ENCODE measurements at regions not wholly inside any gene's neighbourhood (a gene's known extent, or its start where the extent isn't known, plus 50 kb on each side); places are given as distances from the start of the nearest gene placed in this dataset.

- intact Hi-C loops (cut with micrococcal nuclease) = no loop called here
- Mint-ChIP-seq H3K4me1 (ENCODE audit: low read depth) (no peaks in the 10 kb centered on the region), H3K4me3 (no peak overlapping the region), H3K27me3 (no peaks in the 10 kb centered on the region), H3K27ac (no peak overlapping the region), H3K36me3 (ENCODE audit: low read depth) (no peaks in the 10 kb centered on the region), H3K9me3 (no peaks in the 10 kb centered on the region)
Observed at GRCh38 chr2:117698819-117699218, 115.7 kb upstream of the DDX18 start.

GRCh38 chr2:117700471-117700870 is 114.0 kb upstream of the DDX18 start:
- H3K36me3 Mint-ChIP-seq (ENCODE audit: low read depth) = no peaks in the 10 kb centered on the region
- H3K27ac Mint-ChIP-seq = no peak overlapping the region
- no peaks in the 10 kb centered on the region for H3K27me3 Mint-ChIP-seq
- no peaks in the 10 kb centered on the region for H3K9me3 Mint-ChIP-seq
- intact Hi-C loops (cut with micrococcal nuclease) = no loop called here
- no peaks in the 10 kb centered on the region for H3K4me1 Mint-ChIP-seq (ENCODE audit: low read depth)
- no peak overlapping the region for H3K4me3 Mint-ChIP-seq

- no peaks in the 10 kb centered on the region for H3K9me3 Mint-ChIP-seq
- no peak overlapping the region for H3K27ac Mint-ChIP-seq
- H3K4me3 Mint-ChIP-seq = no peak overlapping the region
- H3K27me3 Mint-ChIP-seq = no peaks in the 10 kb centered on the region
- H3K4me1 Mint-ChIP-seq (ENCODE audit: low read depth) = no peaks in the 10 kb centered on the region
- H3K36me3 Mint-ChIP-seq (ENCODE audit: low read depth) = no peaks in the 10 kb centered on the region
- intact Hi-C loops (cut with micrococcal nuclease) = no loop called here
Observed at GRCh38 chr2:117701365-117701764, 113.1 kb upstream of the DDX18 start.

GRCh38 chr2:117702098-117702497 is 112.4 kb upstream of the DDX18 start:
- Mint-ChIP-seq H3K4me1 (ENCODE audit: low read depth) (no peaks in the 10 kb centered on the region), H3K27me3 (no peaks in the 10 kb centered on the region), H3K27ac (no peak overlapping the region), H3K9me3 (no peaks in the 10 kb centered on the region), H3K36me3 (ENCODE audit: low read depth) (no peaks in the 10 kb centered on the region), H3K4me3 (no peak overlapping the region)
- intact Hi-C loops (cut with micrococcal nuclease) = no loop called here

- Mint-ChIP-seq H3K4me1 (ENCODE audit: low read depth) (no peaks in the 10 kb centered on the region), H3K27me3 (no peaks in the 10 kb centered on the region), H3K36me3 (ENCODE audit: low read depth) (no peaks in the 10 kb centered on the region), H3K9me3 (peaks cover 6% of the 10 kb centered on the region), H3K4me3 (no peak overlapping the region), H3K27ac (no peak overlapping the region)
- intact Hi-C loops (cut with micrococcal nuclease) = no loop called here
Observed at GRCh38 chr2:117703858-117704257, 110.6 kb upstream of the DDX18 start.

- Mint-ChIP-seq H3K36me3 (ENCODE audit: low read depth) (no peaks in the 10 kb centered on the region), H3K4me3 (no peak overlapping the region), H3K9me3 (peaks cover 10% of the 10 kb centered on the region), H3K27me3 (no peaks in the 10 kb centered on the region), H3K4me1 (ENCODE audit: low read depth) (no peaks in the 10 kb centered on the region), H3K27ac (no peak overlapping the region)
- intact Hi-C loops (cut with micrococcal nuclease) = no loop called here
Observed at GRCh38 chr2:117704818-117705217, 109.7 kb upstream of the DDX18 start.

GRCh38 chr2:117707874-117708273 is 106.6 kb upstream of the DDX18 start:
- intact Hi-C loops (cut with micrococcal nuclease) = no loop called here
- H3K27ac Mint-ChIP-seq = no peak overlapping the region
- H3K36me3 Mint-ChIP-seq (ENCODE audit: low read depth) = no peaks in the 10 kb centered on the region
- peaks cover 1% of the 10 kb centered on the region for H3K27me3 Mint-ChIP-seq
- no peak overlapping the region for H3K4me3 Mint-ChIP-seq
- no peaks in the 10 kb centered on the region for H3K4me1 Mint-ChIP-seq (ENCODE audit: low read depth)
- peaks cover 10% of the 10 kb centered on the region for H3K9me3 Mint-ChIP-seq

GRCh38 chr2:117712684-117713083 is 101.8 kb upstream of the DDX18 start:
- peaks cover 10% of the 10 kb centered on the region for H3K9me3 Mint-ChIP-seq
- H3K4me1 Mint-ChIP-seq (ENCODE audit: low read depth) = no peaks in the 10 kb centered on the region
- no peak overlapping the region for H3K27ac Mint-ChIP-seq
- H3K36me3 Mint-ChIP-seq (ENCODE audit: low read depth) = no peaks in the 10 kb centered on the region
- intact Hi-C loops (cut with micrococcal nuclease) = no loop called here
- peaks cover 1% of the 10 kb centered on the region for H3K27me3 Mint-ChIP-seq
- H3K4me3 Mint-ChIP-seq = no peak overlapping the region

- Mint-ChIP-seq H3K4me3 (no peak overlapping the region), H3K27ac (no peak overlapping the region), H3K27me3 (peaks cover 1% of the 10 kb centered on the region), H3K9me3 (peaks cover 1% of the 10 kb centered on the region), H3K36me3 (ENCODE audit: low read depth) (no peaks in the 10 kb centered on the region), H3K4me1 (ENCODE audit: low read depth) (no peaks in the 10 kb centered on the region)
- intact Hi-C loops (cut with micrococcal nuclease) = no loop called here
Observed at GRCh38 chr2:117714110-117714509, 100.4 kb upstream of the DDX18 start.

- no peaks in the 10 kb centered on the region for H3K36me3 Mint-ChIP-seq (ENCODE audit: low read depth)
- H3K4me1 Mint-ChIP-seq (ENCODE audit: low read depth) = no peaks in the 10 kb centered on the region
- H3K27ac Mint-ChIP-seq = no peak overlapping the region
- H3K9me3 Mint-ChIP-seq = no peaks in the 10 kb centered on the region
- intact Hi-C loops (cut with micrococcal nuclease) = no loop called here
- no peak overlapping the region for H3K4me3 Mint-ChIP-seq
- H3K27me3 Mint-ChIP-seq = peaks cover 1% of the 10 kb centered on the region
Observed at GRCh38 chr2:117714745-117715417, 99.6 kb upstream of the DDX18 start.

GRCh38 chr2:117716505-117716904 is 98.0 kb upstream of the DDX18 start:
- no peak overlapping the region for H3K27ac Mint-ChIP-seq
- peaks cover 1% of the 10 kb centered on the region for H3K27me3 Mint-ChIP-seq
- no peak overlapping the region for H3K4me3 Mint-ChIP-seq
- H3K36me3 Mint-ChIP-seq (ENCODE audit: low read depth) = no peaks in the 10 kb centered on the region
- intact Hi-C loops (cut with micrococcal nuclease) = no loop called here
- no peaks in the 10 kb centered on the region for H3K9me3 Mint-ChIP-seq
- H3K4me1 Mint-ChIP-seq (ENCODE audit: low read depth) = no peaks in the 10 kb centered on the region

- no peaks in the 10 kb centered on the region for H3K9me3 Mint-ChIP-seq
- no peak overlapping the region for H3K4me3 Mint-ChIP-seq
- no peaks in the 10 kb centered on the region for H3K36me3 Mint-ChIP-seq (ENCODE audit: low read depth)
- no peaks in the 10 kb centered on the region for H3K27me3 Mint-ChIP-seq
- no peak overlapping the region for H3K27ac Mint-ChIP-seq
- intact Hi-C loops (cut with micrococcal nuclease) = no loop called here
- no peaks in the 10 kb centered on the region for H3K4me1 Mint-ChIP-seq (ENCODE audit: low read depth)
Observed at GRCh38 chr2:117717072-117717471, 97.4 kb upstream of the DDX18 start.

GRCh38 chr2:117718048-117718447 is 96.4 kb upstream of the DDX18 start:
- no peaks in the 10 kb centered on the region for H3K27me3 Mint-ChIP-seq
- H3K27ac Mint-ChIP-seq = no peak overlapping the region
- H3K36me3 Mint-ChIP-seq (ENCODE audit: low read depth) = no peaks in the 10 kb centered on the region
- H3K4me1 Mint-ChIP-seq (ENCODE audit: low read depth) = no peaks in the 10 kb centered on the region
- H3K4me3 Mint-ChIP-seq = no peak overlapping the region
- no peaks in the 10 kb centered on the region for H3K9me3 Mint-ChIP-seq
- intact Hi-C loops (cut with micrococcal nuclease) = no loop called here

GRCh38 chr2:117720765-117721164 is 93.7 kb upstream of the DDX18 start:
- intact Hi-C loops (cut with micrococcal nuclease) = no loop called here
- H3K36me3 Mint-ChIP-seq (ENCODE audit: low read depth) = no peaks in the 10 kb centered on the region
- H3K9me3 Mint-ChIP-seq = no peaks in the 10 kb centered on the region
- no peak overlapping the region for H3K27ac Mint-ChIP-seq
- H3K27me3 Mint-ChIP-seq = no peaks in the 10 kb centered on the region
- no peak overlapping the region for H3K4me3 Mint-ChIP-seq
- H3K4me1 Mint-ChIP-seq (ENCODE audit: low read depth) = no peaks in the 10 kb centered on the region

GRCh38 chr2:117723483-117723882 is 91.0 kb upstream of the DDX18 start:
- no peaks in the 10 kb centered on the region for H3K36me3 Mint-ChIP-seq (ENCODE audit: low read depth)
- H3K4me1 Mint-ChIP-seq (ENCODE audit: low read depth) = no peaks in the 10 kb centered on the region
- intact Hi-C loops (cut with micrococcal nuclease) = no loop called here
- no peaks in the 10 kb centered on the region for H3K27me3 Mint-ChIP-seq
- no peak overlapping the region for H3K27ac Mint-ChIP-seq
- H3K4me3 Mint-ChIP-seq = no peak overlapping the region
- no peaks in the 10 kb centered on the region for H3K9me3 Mint-ChIP-seq

Measured in dendritic cell treated with granulocyte-macrophage colony-stimulating factor and Interleukin-4, amounts not matched to agents 40 ng/mL and 50 ng/mL, for 4 days (primary cell).